Colonic mucosa (tissue), 4 donors: ENCODE measurements at regions not wholly inside any gene's neighbourhood (a gene's known extent, or its start where the extent isn't known, plus 50 kb on each side); places are given as distances from the start of the nearest gene placed in this dataset.
"Not testable (repeated sequence)": the region's sequence is repeated elsewhere in the genome, so short reads cannot be mapped to it uniquely, and the experiment has no call there.

Source experiments
- DNase-seq: peaks from one replicate; pipeline ENCODE4 v3.0.0-alpha.2; 2020
- H3K27ac ChIP-seq: fragments of 200-600 bp; one replicate; pipeline ENCODE4 v1.8.0; 2021
- H3K27me3 ChIP-seq: fragments of 200-600 bp; one replicate; pipeline ENCODE4 v1.8.0; 2021
- H3K36me3 ChIP-seq: fragments of 200-600 bp; one replicate; pipeline ENCODE4 v1.8.0; 2021
- H3K4me1 ChIP-seq: fragments of 200-600 bp; one replicate; pipeline ENCODE4 v1.8.0; 2021; ENCODE audit warnings: mild to moderate bottlenecking
- H3K4me3 ChIP-seq: fragments of 200-600 bp; one replicate; pipeline ENCODE4 v1.8.0; 2021
- H3K9ac ChIP-seq, 2 donors: one replicate each; pipeline ENCODE4 v1.7.0; 2013; ENCODE audit warnings: control low read depth in 2 of 2, low read depth in 2 of 2, low read length in 2 of 2
- H3K9me3 ChIP-seq: fragments of 200-600 bp; one replicate; pipeline ENCODE4 v1.8.0; 2021
- CTCF ChIP-seq: fragments of 200-600 bp; IDR thresholded peaks from one replicate; pipeline ENCODE4 v1.8.0; 2022; ENCODE audit warnings: antibody characterized with exemption, mild to moderate bottlenecking
- intact Hi-C: fragments of 100-400 bp; cut with DNase I; formaldehyde crosslinking; loops from one replicate; pipeline ENCODE4 v1.14.1; 2022
- donor health status: healthy.
- donor health status: DM: no; HTN: no; CAD: no.
- donor health status: DM: no; HTN: no; CAD: no.

- no peak for DNase-seq
- Histone ChIP-seq H3K4me1 (no peaks in the 10 kb centered on the region), H3K9me3 (no peaks in the 10 kb centered on the region), H3K9ac (no peak overlapping the region), H3K4me3 (no peak overlapping the region), H3K36me3 (no peaks in the 10 kb centered on the region), H3K27me3 (no peaks in the 10 kb centered on the region), H3K27ac (no peak overlapping the region)
- intact Hi-C loops = no loop called here
- TF ChIP-seq CTCF = no peak
These were observed 1115.1 kb downstream of the PLA2G4A start for GRCh38 chr1:187943606-187944403.

GRCh38 chr1:187946661-187947060 is 1117.9 kb downstream of the PLA2G4A start:
- H3K9me3 ChIP-seq, H3K36me3 ChIP-seq, intact Hi-C loops, H3K9ac ChIP-seq, H3K4me3 ChIP-seq, H3K4me1 ChIP-seq, H3K27me3 ChIP-seq, DNase-seq, H3K27ac ChIP-seq: not testable (repeated sequence)

GRCh38 chr1:187947359-187947758 is 1118.6 kb downstream of the PLA2G4A start:
- Histone ChIP-seq H3K9ac (no peak overlapping the region), H3K27me3 (no peaks in the 10 kb centered on the region), H3K4me3 (no peak overlapping the region), H3K36me3 (no peaks in the 10 kb centered on the region), H3K9me3 (no peaks in the 10 kb centered on the region), H3K27ac (no peak overlapping the region), H3K4me1 (no peaks in the 10 kb centered on the region)
- no peak for DNase-seq
- TF ChIP-seq CTCF = no peak
- intact Hi-C loops = no loop called here

GRCh38 chr1:187948170-187948794 is 1119.5 kb downstream of the PLA2G4A start:
- DNase-seq = no peak
- no peak overlapping the region for H3K4me3 ChIP-seq
- no peak for TF ChIP-seq CTCF
- H3K27ac ChIP-seq = no peak overlapping the region
- no peak overlapping the region for H3K9ac ChIP-seq
- intact Hi-C loops = no loop called here
- no peaks in the 10 kb centered on the region for H3K4me1 ChIP-seq
- no peaks in the 10 kb centered on the region for H3K27me3 ChIP-seq
- H3K36me3 ChIP-seq = no peaks in the 10 kb centered on the region
- no peaks in the 10 kb centered on the region for H3K9me3 ChIP-seq

- no peak overlapping the region for H3K4me3 ChIP-seq
- H3K27ac ChIP-seq = no peak overlapping the region
- no peak for DNase-seq
- H3K9ac ChIP-seq = no peak overlapping the region
- H3K27me3 ChIP-seq = no peaks in the 10 kb centered on the region
- intact Hi-C loops = no loop called here
- no peaks in the 10 kb centered on the region for H3K9me3 ChIP-seq
- H3K36me3 ChIP-seq = no peaks in the 10 kb centered on the region
- TF ChIP-seq CTCF = no peak
- no peaks in the 10 kb centered on the region for H3K4me1 ChIP-seq
These were observed 1120.8 kb downstream of the PLA2G4A start for GRCh38 chr1:187949567-187949966.

GRCh38 chr1:187951817-187952216 is 1123.1 kb downstream of the PLA2G4A start:
- Histone ChIP-seq H3K9ac (no peak overlapping the region), H3K27me3 (no peaks in the 10 kb centered on the region), H3K9me3 (no peaks in the 10 kb centered on the region), H3K27ac (no peak overlapping the region), H3K4me1 (no peaks in the 10 kb centered on the region), H3K36me3 (no peaks in the 10 kb centered on the region), H3K4me3 (no peak overlapping the region)
- intact Hi-C loops = no loop called here
- TF ChIP-seq CTCF = no peak
- DNase-seq = no peak
